ENCODE measurements at regions not wholly inside any gene's neighbourhood (a gene's known extent, or its start where the extent isn't known, plus 50 kb on each side); places are given as distances from the start of the nearest gene placed in this dataset.
"Not testable (repeated sequence)": the region's sequence is repeated elsewhere in the genome, so short reads cannot be mapped to it uniquely, and the experiment has no call there.

GRCh38 chr1:146281522-146281921 lies 52.7 kb upstream of the NOTCH2NLA start:
- not testable (repeated sequence) for TF ChIP-seq POLR2AphosphoS5 (IDR thresholded peaks at IDR 0.05); CTCF (IDR thresholded peaks at IDR 0.05 in 8 of 11, conservative IDR thresholded peaks at IDR 0.05 in 3 of 11)

Measured in spleen (tissue), 7 donors.